HEK293 (cell line): ENCODE measurements at regions not wholly inside any gene's neighbourhood (a gene's known extent, or its start where the extent isn't known, plus 50 kb on each side); places are given as distances from the start of the nearest gene placed in this dataset.

Experiments
- ZNF24 ChIP-seq: fragments of 450-650 bp; formaldehyde crosslinking; IDR thresholded peaks from 2 replicates; pipeline ENCODE4 v1.5.1; 2016; ENCODE audit warnings: missing biosample characterization, missing genetic modification characterization
- ZNF677 ChIP-seq: fragments of 450-650 bp; IDR thresholded peaks from 2 replicates; pipeline ENCODE4 v1.5.0; 2018; ENCODE audit warnings: missing biosample characterization, mild to moderate bottlenecking, missing genetic modification characterization, moderate library complexity
- ZNF777 ChIP-seq: fragments of 450-650 bp; formaldehyde crosslinking; IDR thresholded peaks from 2 replicates; pipeline ENCODE4 v1.5.1; 2017; ENCODE audit warnings: missing biosample characterization, missing genetic modification characterization, borderline replicate concordance
- TF ChIP-seq, protein P1 (sequence below): fragments of 450-650 bp; formaldehyde crosslinking; IDR thresholded peaks from 2 replicates; pipeline ENCODE4 v1.5.1; 2016; ENCODE audit warnings: missing biosample characterization, missing genetic modification characterization

- TF ChIP-seq ZNF24 (no peak), ZNF677 (tag by site-specific recombination) (no peak), ZNF777 (tag by site-specific recombination) (no peak)
- TF ChIP-seq, protein P1, sequence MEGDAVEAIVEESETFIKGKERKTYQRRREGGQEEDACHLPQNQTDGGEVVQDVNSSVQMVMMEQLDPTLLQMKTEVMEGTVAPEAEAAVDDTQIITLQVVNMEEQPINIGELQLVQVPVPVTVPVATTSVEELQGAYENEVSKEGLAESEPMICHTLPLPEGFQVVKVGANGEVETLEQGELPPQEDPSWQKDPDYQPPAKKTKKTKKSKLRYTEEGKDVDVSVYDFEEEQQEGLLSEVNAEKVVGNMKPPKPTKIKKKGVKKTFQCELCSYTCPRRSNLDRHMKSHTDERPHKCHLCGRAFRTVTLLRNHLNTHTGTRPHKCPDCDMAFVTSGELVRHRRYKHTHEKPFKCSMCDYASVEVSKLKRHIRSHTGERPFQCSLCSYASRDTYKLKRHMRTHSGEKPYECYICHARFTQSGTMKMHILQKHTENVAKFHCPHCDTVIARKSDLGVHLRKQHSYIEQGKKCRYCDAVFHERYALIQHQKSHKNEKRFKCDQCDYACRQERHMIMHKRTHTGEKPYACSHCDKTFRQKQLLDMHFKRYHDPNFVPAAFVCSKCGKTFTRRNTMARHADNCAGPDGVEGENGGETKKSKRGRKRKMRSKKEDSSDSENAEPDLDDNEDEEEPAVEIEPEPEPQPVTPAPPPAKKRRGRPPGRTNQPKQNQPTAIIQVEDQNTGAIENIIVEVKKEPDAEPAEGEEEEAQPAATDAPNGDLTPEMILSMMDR (tag by site-specific recombination), result no peak
Measured at GRCh38 chr12:128131955-128132354, 135.0 kb upstream of the TMEM132C start.
